Gastrocnemius medialis (tissue), 4 donors: ENCODE measurements at regions not wholly inside any gene's neighbourhood (a gene's known extent, or its start where the extent isn't known, plus 50 kb on each side); places are given as distances from the start of the nearest gene placed in this dataset.
"Not testable (repeated sequence)": the region's sequence is repeated elsewhere in the genome, so short reads cannot be mapped to it uniquely, and the experiment has no call there.

Experiments used
- CTCF ChIP-seq, 5 experiments: fragments of 450-650 bp in 3 of 5; fragments of 200-600 bp in 2 of 5; sonication (generic) in 2 of 5; IDR thresholded peaks in 4 of 5; conservative IDR thresholded peaks in 1 of 5; 1 replicate in 4 of 5; 2 replicates in 1 of 5; pipeline ENCODE4 v1.5.1; 2016 to 2019; ENCODE audit warnings: antibody characterized with exemption in 5 of 5, mild to moderate bottlenecking in 3 of 5, moderate library complexity in 3 of 5
- POLR2A ChIP-seq, 2 donors: fragments of 450-650 bp; IDR thresholded peaks; one replicate each; pipeline ENCODE4 v1.6.1; 2017; ENCODE audit warnings: antibody characterized with exemption in 2 of 2, mild to moderate bottlenecking in 2 of 2, moderate library complexity in 2 of 2

- not testable (repeated sequence) for TF ChIP-seq CTCF (IDR thresholded peaks at IDR 0.05 in 4 of 5, conservative IDR thresholded peaks at IDR 0.05 in 1 of 5); POLR2A (IDR thresholded peaks at IDR 0.05)
These were observed 205.3 kb downstream of the SHOX start for GRCh38 chrX:835857-836256.
